Hippocampal formation (tissue), 2 donors: ENCODE measurements at regions not wholly inside any gene's neighbourhood (a gene's known extent, or its start where the extent isn't known, plus 50 kb on each side); places are given as distances from the start of the nearest gene placed in this dataset.
"Not testable (repeated sequence)": the region's sequence is repeated elsewhere in the genome, so short reads cannot be mapped to it uniquely, and the experiment has no call there.

Experiments
- DNase-seq, 2 donors: peaks; one replicate each; lab custom pipeline; 2025; lab: John Stamatoyannopoulos, UW

GRCh38 chr3:154834831-154835230 is 245.3 kb upstream of the MME start:
- DNase-seq = not testable (repeated sequence)

GRCh38 chr3:154829929-154830328 is 250.2 kb upstream of the MME start:
- no peak for DNase-seq

- no peak for DNase-seq
Observed at GRCh38 chr3:154819491-154819890, 260.6 kb upstream of the MME start.

GRCh38 chr3:154818676-154819255 is 261.4 kb upstream of the MME start:
- no peak for DNase-seq

- not testable (repeated sequence) for DNase-seq
Observed at GRCh38 chr3:154810017-154810416, 270.1 kb upstream of the MME start.

- DNase-seq = no peak
Observed at GRCh38 chr3:154801729-154802128, 278.4 kb upstream of the MME start.

GRCh38 chr3:154799800-154800199 is 280.3 kb upstream of the MME start:
- DNase-seq = no peak

GRCh38 chr3:154795582-154795981 is 284.5 kb upstream of the MME start:
- DNase-seq = peak in 1 of 2 donors; percentile 7

- DNase-seq = peak in 1 of 2 donors; percentile 1
Observed at GRCh38 chr3:154794814-154795445, 285.2 kb upstream of the MME start.

- DNase-seq = no peak
Observed at GRCh38 chr3:154794391-154794790, 285.7 kb upstream of the MME start.

GRCh38 chr3:154792828-154793227 is 287.3 kb upstream of the MME start:
- DNase-seq = no peak

GRCh38 chr3:154791611-154792010 is 288.5 kb upstream of the MME start:
- no peak for DNase-seq

- no peak for DNase-seq
Observed at GRCh38 chr3:154786724-154787123, 293.4 kb upstream of the MME start.

- no peak for DNase-seq
Observed at GRCh38 chr3:154783521-154783931, 296.6 kb upstream of the MME start.

GRCh38 chr3:154783061-154783460 is 297.1 kb upstream of the MME start:
- no peak for DNase-seq

GRCh38 chr3:154782151-154782550 is 298.0 kb upstream of the MME start:
- DNase-seq = no peak

GRCh38 chr3:154781595-154781994 is 298.5 kb upstream of the MME start:
- no peak for DNase-seq

GRCh38 chr3:154780263-154780662 is 299.9 kb upstream of the MME start:
- DNase-seq = no peak

GRCh38 chr3:154779571-154779970 is 300.5 kb upstream of the MME start:
- DNase-seq = no peak

GRCh38 chr3:154778057-154778456 is 302.1 kb upstream of the MME start:
- no peak for DNase-seq

GRCh38 chr3:154776549-154777225 is 303.4 kb upstream of the MME start:
- no peak for DNase-seq

GRCh38 chr3:154775821-154776548 is 304.1 kb upstream of the MME start:
- no peak for DNase-seq
